DND-41 (cell line): ENCODE measurements at regions not wholly inside any gene's neighbourhood (a gene's known extent, or its start where the extent isn't known, plus 50 kb on each side); places are given as distances from the start of the nearest gene placed in this dataset.

Experiments
- ATAC-seq: fragments of 200-7000 bp; cut with Tn5 transposase; 3 replicates; pipeline ENCODE4 v1.9.1; 2021; ENCODE audit warnings: low read depth; ENCODE audit not compliant: insufficient read depth
- DNase-seq: peaks from one replicate; pipeline ENCODE4 v3.0.0-alpha.2; 2020
- H2AFZ ChIP-seq: 2 replicates; pipeline ENCODE4 v1.6.0; 2012; ENCODE audit warnings: low read depth, low read length
- H3K27ac ChIP-seq: 2 replicates; pipeline ENCODE4 v1.5.1; 2012; ENCODE audit warnings: low read length, inconsistent platforms
- H3K27me3 ChIP-seq: fragments of 200-600 bp; sonication (generic); 2 replicates; pipeline ENCODE4 v1.6.0; 2012; ENCODE audit warnings: low read length, mild to moderate bottlenecking, inconsistent platforms; ENCODE audit not compliant: insufficient read depth, poor library complexity
- H3K36me3 ChIP-seq: 2 replicates; pipeline ENCODE4 v1.5.1; 2012; ENCODE audit warnings: low read length, inconsistent platforms; ENCODE audit not compliant: insufficient read depth
- H3K4me1 ChIP-seq: 2 replicates; pipeline ENCODE4 v1.5.1; 2012; ENCODE audit warnings: mild to moderate bottlenecking, low read length; ENCODE audit not compliant: insufficient read depth
- H3K4me2 ChIP-seq: 2 replicates; pipeline ENCODE4 v1.6.0; 2012; ENCODE audit warnings: mild to moderate bottlenecking, moderate library complexity, low read length, inconsistent platforms; ENCODE audit not compliant: insufficient read depth
- H3K4me3 ChIP-seq, 2 experiments: fragments of 200-600 bp in 1 of 2; shearing (Covaris generic) in 1 of 2; 2 replicates each; pipeline ENCODE4 v1.5.1; 2012 to 2016; ENCODE audit warnings: inconsistent platforms in 2 of 2, low read length in 2 of 2, mild to moderate bottlenecking in 2 of 2, low read depth in 1 of 2, moderate library complexity in 1 of 2
- H3K79me2 ChIP-seq: 2 replicates; pipeline ENCODE4 v1.6.0; 2012; ENCODE audit warnings: low read length, inconsistent platforms; ENCODE audit not compliant: insufficient read depth
- H3K9ac ChIP-seq: 2 replicates; pipeline ENCODE4 v1.6.0; 2012; ENCODE audit warnings: low read depth, mild to moderate bottlenecking, inconsistent platforms, low read length, moderate library complexity
- H3K9me3 ChIP-seq: 2 replicates; pipeline ENCODE4 v1.5.1; 2012; ENCODE audit warnings: low read length, moderate library complexity, mild to moderate bottlenecking, inconsistent platforms; ENCODE audit not compliant: insufficient read depth, severe bottlenecking
- H4K20me1 ChIP-seq: 2 replicates; pipeline ENCODE4 v1.6.0; 2012; ENCODE audit warnings: low read length; ENCODE audit not compliant: insufficient read depth
- EZH2 ChIP-seq: IDR thresholded peaks from 3 replicates; pipeline ENCODE4 v1.6.1; 2012; ENCODE audit warnings: borderline replicate concordance, low read depth, mild to moderate bottlenecking, moderate library complexity, low read length, inconsistent platforms; ENCODE audit not compliant: severe bottlenecking
- TF ChIP-seq, protein P1 (sequence below): IDR thresholded peaks from 2 replicates; pipeline ENCODE4 v1.5.1; 2012; ENCODE audit warnings: borderline replicate concordance, low read length, moderate library complexity, mild to moderate bottlenecking; ENCODE audit not compliant: poor library complexity, severe bottlenecking; ENCODE audit errors: extremely low read depth

DNA sequence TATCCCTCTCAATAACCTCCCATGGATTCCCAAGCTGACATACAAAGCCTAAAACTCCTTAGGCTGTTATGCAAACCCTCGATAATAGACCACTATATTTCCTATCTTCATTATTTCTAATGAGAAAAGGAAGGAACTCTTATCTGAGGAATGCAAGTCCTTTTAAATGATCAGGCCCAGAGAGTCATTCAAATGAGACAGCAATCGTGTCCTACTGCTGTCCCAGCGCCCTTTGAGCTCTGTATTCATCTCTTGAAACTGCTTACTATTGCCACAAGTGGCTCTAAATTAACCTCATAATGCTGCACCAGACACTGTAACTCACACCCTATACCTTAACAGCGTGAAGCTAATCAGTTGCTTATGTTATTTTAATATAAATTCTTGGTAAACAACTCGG is 182.1 kb upstream of the NAMPT start:
- Histone ChIP-seq H3K79me2 (no peaks in the 10 kb centered on the region), H2AFZ (no peak overlapping the region), H3K4me1 (no peaks in the 10 kb centered on the region), H4K20me1 (no peaks in the 10 kb centered on the region), H3K36me3 (no peaks in the 10 kb centered on the region), H3K27ac (no peak overlapping the region), H3K4me2 (no peak overlapping the region), H3K9me3 (no peaks in the 10 kb centered on the region), H3K27me3 (peaks cover 6% of the 10 kb centered on the region), H3K4me3 (no peak overlapping the region), H3K9ac (no peak overlapping the region)
- TF ChIP-seq EZH2, result no peak
- TF ChIP-seq, protein P1, sequence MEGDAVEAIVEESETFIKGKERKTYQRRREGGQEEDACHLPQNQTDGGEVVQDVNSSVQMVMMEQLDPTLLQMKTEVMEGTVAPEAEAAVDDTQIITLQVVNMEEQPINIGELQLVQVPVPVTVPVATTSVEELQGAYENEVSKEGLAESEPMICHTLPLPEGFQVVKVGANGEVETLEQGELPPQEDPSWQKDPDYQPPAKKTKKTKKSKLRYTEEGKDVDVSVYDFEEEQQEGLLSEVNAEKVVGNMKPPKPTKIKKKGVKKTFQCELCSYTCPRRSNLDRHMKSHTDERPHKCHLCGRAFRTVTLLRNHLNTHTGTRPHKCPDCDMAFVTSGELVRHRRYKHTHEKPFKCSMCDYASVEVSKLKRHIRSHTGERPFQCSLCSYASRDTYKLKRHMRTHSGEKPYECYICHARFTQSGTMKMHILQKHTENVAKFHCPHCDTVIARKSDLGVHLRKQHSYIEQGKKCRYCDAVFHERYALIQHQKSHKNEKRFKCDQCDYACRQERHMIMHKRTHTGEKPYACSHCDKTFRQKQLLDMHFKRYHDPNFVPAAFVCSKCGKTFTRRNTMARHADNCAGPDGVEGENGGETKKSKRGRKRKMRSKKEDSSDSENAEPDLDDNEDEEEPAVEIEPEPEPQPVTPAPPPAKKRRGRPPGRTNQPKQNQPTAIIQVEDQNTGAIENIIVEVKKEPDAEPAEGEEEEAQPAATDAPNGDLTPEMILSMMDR, result no peak
- no peak for ATAC-seq
- DNase-seq, result no peak

DNA sequence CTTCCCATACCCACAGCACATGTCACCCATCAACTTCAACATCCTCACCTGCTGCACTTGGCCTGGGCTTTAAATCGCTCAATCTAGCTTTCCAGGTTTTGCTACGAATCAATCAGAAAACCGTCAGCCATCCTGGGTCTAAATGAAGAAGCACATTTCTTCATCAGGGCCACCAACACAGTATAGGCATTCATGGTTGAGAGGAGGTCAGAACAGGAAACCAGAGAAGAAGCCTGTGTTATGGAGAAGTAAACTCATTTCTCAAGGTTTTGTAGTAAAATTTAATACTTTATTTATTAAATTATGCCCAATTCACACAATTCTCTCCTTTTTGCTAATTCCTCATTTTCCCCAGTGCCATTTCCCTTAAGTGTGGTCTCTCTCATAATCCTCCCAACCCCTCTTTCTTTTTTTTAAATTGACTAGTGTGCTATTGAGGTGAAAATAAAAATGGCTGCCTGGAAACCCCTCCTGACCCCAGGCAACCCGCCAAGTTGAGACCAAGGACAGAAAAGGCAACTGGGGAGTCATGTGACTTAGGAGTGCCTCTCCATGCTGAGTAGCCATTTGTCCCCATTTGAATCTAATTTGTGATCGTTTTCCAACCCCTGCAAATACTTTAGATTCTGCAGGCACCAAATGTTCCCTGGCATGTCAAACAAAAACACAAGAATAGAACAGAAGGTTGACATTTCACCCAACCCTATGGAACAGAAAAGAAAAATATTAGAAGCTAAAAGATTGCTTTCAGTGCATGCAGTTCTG is 181.1 kb upstream of the NAMPT start:
- H2AFZ ChIP-seq, result no peak overlapping the region
- no peaks in the 10 kb centered on the region for H3K9me3 ChIP-seq
- peaks cover 6% of the 10 kb centered on the region for H3K27me3 ChIP-seq
- H3K9ac ChIP-seq, result no peak overlapping the region
- no peaks in the 10 kb centered on the region for H4K20me1 ChIP-seq
- no peak overlapping the region for H3K27ac ChIP-seq
- no peak overlapping the region for H3K4me3 ChIP-seq
- no peak for ATAC-seq
- no peaks in the 10 kb centered on the region for H3K79me2 ChIP-seq
- no peaks in the 10 kb centered on the region for H3K4me1 ChIP-seq
- H3K36me3 ChIP-seq, result no peaks in the 10 kb centered on the region
- H3K4me2 ChIP-seq, result no peak overlapping the region
- TF ChIP-seq, protein P1, result no peak
- no peak for DNase-seq

DNA sequence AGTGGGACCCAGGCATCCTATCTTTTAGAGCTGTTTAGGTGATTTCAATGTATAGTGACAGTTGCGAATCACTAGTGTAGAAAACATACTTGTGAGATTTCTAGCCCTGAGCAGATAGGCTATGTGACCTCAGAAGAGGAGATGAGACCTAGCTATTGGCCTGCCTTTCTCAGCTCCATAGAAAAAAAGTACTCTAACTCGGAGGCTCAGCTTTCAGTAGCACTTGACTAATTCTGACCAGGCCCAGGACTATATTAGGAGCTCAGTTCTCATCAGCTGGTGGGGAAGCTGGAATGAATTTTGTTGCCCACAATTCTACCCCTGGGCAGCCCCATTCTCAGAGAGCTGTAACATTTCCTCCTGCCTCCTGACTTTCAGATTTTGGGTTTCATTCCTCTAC is 179.9 kb upstream of the NAMPT start:
- H4K20me1 ChIP-seq, result no peaks in the 10 kb centered on the region
- H3K4me3 ChIP-seq, result no peak overlapping the region
- TF ChIP-seq, protein P1, result no peak
- no peak for TF ChIP-seq EZH2
- DNase-seq (no peak), ATAC-seq (no peak)
- no peaks in the 10 kb centered on the region for H3K36me3 ChIP-seq
- H3K79me2 ChIP-seq, result no peaks in the 10 kb centered on the region
- no peaks in the 10 kb centered on the region for H3K4me1 ChIP-seq
- H3K4me2 ChIP-seq, result no peak overlapping the region
- H3K27me3 ChIP-seq, result peaks cover 3% of the 10 kb centered on the region
- H3K9me3 ChIP-seq, result no peaks in the 10 kb centered on the region
- no peak overlapping the region for H3K27ac ChIP-seq
- no peak overlapping the region for H2AFZ ChIP-seq
- H3K9ac ChIP-seq, result no peak overlapping the region
